ENCODE measurements at regions not wholly inside any gene's neighbourhood (a gene's known extent, or its start where the extent isn't known, plus 50 kb on each side); places are given as distances from the start of the nearest gene placed in this dataset.

DNA sequence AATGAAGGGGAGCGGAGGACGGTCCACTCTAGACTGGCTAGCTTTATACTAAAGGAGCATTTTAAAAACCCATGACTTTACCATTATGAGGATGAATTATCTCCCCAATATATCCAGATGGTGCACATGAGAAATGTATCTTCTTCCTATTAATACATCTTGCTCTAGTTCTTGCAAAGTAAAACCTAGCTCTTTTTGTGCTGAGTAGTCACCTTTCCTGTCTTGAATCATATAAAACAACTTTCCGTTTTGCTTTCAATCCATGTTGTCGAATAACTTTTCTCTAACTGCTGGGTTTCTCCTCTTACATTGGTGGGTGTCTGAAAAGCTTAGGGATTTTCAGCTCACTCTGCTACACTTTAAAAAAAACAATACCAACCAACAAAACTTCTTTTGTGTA lies 96.3 kb upstream of the TAC1 start:
- H3K36me3 ChIP-seq (replicated peaks in 1 of 2; ENCODE audit: insufficient read depth in 1 of 2, low read depth in 2 of 2) = no peaks in the 10 kb centered on the region
- WGBS, 2 donors = 79 to 83% methylated on average over 4 of the region's 4 CpGs
- intact Hi-C loops (cut with DNase I) = no loop called here
- no peaks in the 10 kb centered on the region for H3K4me1 ChIP-seq
- no peak overlapping the region for H3K27ac ChIP-seq
- no peaks in the 10 kb centered on the region for H3K9me3 ChIP-seq
- no peak for TF ChIP-seq POLR2A (IDR thresholded peaks at IDR 0.05)
- no peak for TF ChIP-seq CTCF (IDR thresholded peaks at IDR 0.05)
- ATAC-seq = no peak
- no peak overlapping the region for H3K4me3 ChIP-seq
- no peaks in the 10 kb centered on the region for H3K27me3 ChIP-seq
- no peak for DNase-seq

- TF ChIP-seq POLR2A (IDR thresholded peaks at IDR 0.05) (no peak), CTCF (IDR thresholded peaks at IDR 0.05) (no peak)
- intact Hi-C loops (cut with DNase I) = no loop called here
- H3K36me3 ChIP-seq (replicated peaks in 1 of 2; ENCODE audit: insufficient read depth in 1 of 2, low read depth in 2 of 2) = no peaks in the 10 kb centered on the region
- H3K9me3 ChIP-seq = no peaks in the 10 kb centered on the region
- H3K27ac ChIP-seq = no peak overlapping the region
- no peaks in the 10 kb centered on the region for H3K4me1 ChIP-seq
- DNase-seq (peak in 1 of 4 donors; percentile 3), ATAC-seq (no peak)
- H3K4me3 ChIP-seq = no peak overlapping the region
- no peaks in the 10 kb centered on the region for H3K27me3 ChIP-seq
These were observed 92.8 kb upstream of the TAC1 start for GRCh38 chr7:97639036-97639435.

DNA sequence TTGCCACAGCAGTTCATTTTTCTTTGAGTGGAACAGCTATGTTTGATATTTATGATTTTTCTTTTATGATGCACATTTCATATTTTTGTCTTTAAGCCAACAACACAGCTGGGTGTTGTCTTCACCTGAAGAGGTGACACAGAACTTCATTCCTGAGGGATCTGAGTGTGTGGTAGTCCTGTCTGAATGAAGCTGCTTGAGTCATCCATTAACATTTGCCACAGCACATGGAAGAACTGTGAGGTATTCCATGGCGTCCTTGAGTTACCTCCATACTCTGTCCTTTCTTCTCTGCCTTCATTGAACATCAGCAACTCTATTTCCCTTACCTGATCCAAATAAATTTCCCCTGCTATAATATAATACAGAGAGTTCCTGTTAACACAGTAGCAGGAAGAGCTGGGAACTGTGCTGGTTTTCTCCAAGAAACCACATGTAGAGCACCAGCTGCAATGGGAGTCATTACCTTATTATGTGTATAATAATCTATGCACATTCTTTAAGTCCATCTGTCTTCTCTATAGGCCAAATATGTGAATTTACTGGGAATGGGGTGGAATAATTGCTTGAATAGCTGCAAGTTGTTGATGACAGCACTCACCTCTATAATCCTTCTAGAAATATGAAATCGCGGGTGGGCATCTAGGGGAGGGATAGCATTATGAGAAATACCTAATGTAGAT lies 72.4 kb upstream of the TAC1 start:
- no peaks in the 10 kb centered on the region for H3K4me1 ChIP-seq
- intact Hi-C loops (cut with DNase I) = no loop called here
- WGBS, 2 donors = 73 to 75% methylated on average over 3 of the region's 3 CpGs
- H3K4me3 ChIP-seq = no peak overlapping the region
- no peaks in the 10 kb centered on the region for H3K27me3 ChIP-seq
- DNase-seq (no peak), ATAC-seq (no peak)
- H3K27ac ChIP-seq = no peak overlapping the region
- TF ChIP-seq POLR2A (IDR thresholded peaks at IDR 0.05) (no peak), CTCF (IDR thresholded peaks at IDR 0.05) (no peak)
- no peaks in the 10 kb centered on the region for H3K9me3 ChIP-seq
- no peaks in the 10 kb centered on the region for H3K36me3 ChIP-seq (replicated peaks in 1 of 2; ENCODE audit: insufficient read depth in 1 of 2, low read depth in 2 of 2)

GRCh38 chr7:97667359-97667758 lies 64.5 kb upstream of the TAC1 start:
- ATAC-seq (no peak), DNase-seq (no peak)
- TF ChIP-seq CTCF (IDR thresholded peaks at IDR 0.05) (no peak), POLR2A (IDR thresholded peaks at IDR 0.05) (no peak)
- intact Hi-C loops (cut with DNase I) = no loop called here
- H3K9me3 ChIP-seq = no peaks in the 10 kb centered on the region
- no peak overlapping the region for H3K4me3 ChIP-seq
- 13 to 17% methylated on average over 1 of the region's 1 CpG for WGBS, 2 donors
- H3K36me3 ChIP-seq (replicated peaks in 1 of 2; ENCODE audit: insufficient read depth in 1 of 2, low read depth in 2 of 2) = no peaks in the 10 kb centered on the region
- no peaks in the 10 kb centered on the region for H3K27me3 ChIP-seq
- H3K4me1 ChIP-seq = no peaks in the 10 kb centered on the region
- no peak overlapping the region for H3K27ac ChIP-seq

GRCh38 chr7:97671571-97671970 lies 60.3 kb upstream of the TAC1 start:
- intact Hi-C loops (cut with DNase I) = no loop called here
- Histone ChIP-seq H3K27me3 (no peaks in the 10 kb centered on the region), H3K36me3 (replicated peaks in 1 of 2; ENCODE audit: insufficient read depth in 1 of 2, low read depth in 2 of 2) (no peaks in the 10 kb centered on the region), H3K9me3 (no peaks in the 10 kb centered on the region), H3K27ac (no peak overlapping the region), H3K4me1 (no peaks in the 10 kb centered on the region), H3K4me3 (no peak overlapping the region)
- ATAC-seq (no peak), DNase-seq (no peak)
- TF ChIP-seq CTCF (IDR thresholded peaks at IDR 0.05) = no peak
- no peak for TF ChIP-seq POLR2A (IDR thresholded peaks at IDR 0.05)
